Endothelial cell of umbilical vein (primary cell): ENCODE measurements at regions not wholly inside any gene's neighbourhood (a gene's known extent, or its start where the extent isn't known, plus 50 kb on each side); places are given as distances from the start of the nearest gene placed in this dataset.

ENCODE experiments used
- BruUV-seq: library from RNA; stranded (reverse); fragments of 400-500 nt; replicated peaks from 2 replicates; lab custom pipeline; 2021; lab: Mats Ljungman, UMichigan
- CTCF ChIA-PET: fragments of 300-600, 350-600 bp; sonication (Branson Sonifier 250); formaldehyde crosslinking; loops from one replicate; lab custom pipeline; 2021; ENCODE audit warnings: antibody characterized with exemption, inconsistent platforms; lab: Charles Lee
- POLR2A ChIA-PET: fragments of 300-600, 350-600 bp; sonication (Branson Sonifier 250); formaldehyde crosslinking; loops from one replicate; lab custom pipeline; 2021; ENCODE audit warnings: antibody characterized with exemption, inconsistent platforms; lab: Charles Lee
- DNase-seq: peaks from one replicate; pipeline ENCODE4 v3.0.0-alpha.2; 2011; ENCODE audit warnings: low read depth, low spot score
- FAIRE-seq: peaks from 2 replicates; lab custom pipeline; 2011; peaks lifted over from hg19 to GRCh38; lab: Jason Lieb, UNC
- H2AFZ ChIP-seq: 2 replicates; pipeline ENCODE4 v1.6.0; 2012; ENCODE audit warnings: low read depth, low read length, control low read depth, inconsistent platforms
- H3K27ac ChIP-seq: 2 replicates; pipeline ENCODE4 v1.5.1; 2011; ENCODE audit warnings: low read depth, mild to moderate bottlenecking, control low read depth, low read length, moderate library complexity; ENCODE audit not compliant: insufficient read depth
- H3K27me3 ChIP-seq, 2 experiments: 2 replicates each; pipeline versions ENCODE4 v1.6.0 to v1.6.1; 2011; ENCODE audit warnings: low read length in 2 of 2, mixed read lengths in 1 of 2; ENCODE audit not compliant: control insufficient read depth in 2 of 2, insufficient read depth in 2 of 2
- H3K36me3 ChIP-seq, 2 experiments: 2 replicates in 1 of 2; 3 replicates in 1 of 2; pipeline ENCODE4 v1.5.1; 2011; ENCODE audit warnings: low read length in 2 of 2, mild to moderate bottlenecking in 1 of 2, moderate library complexity in 1 of 2; ENCODE audit not compliant: control insufficient read depth in 2 of 2, insufficient read depth in 2 of 2; ENCODE audit errors: extremely low read depth in 1 of 2
- H3K4me1 ChIP-seq: 3 replicates; pipeline ENCODE4 v1.5.1; 2011; ENCODE audit warnings: mild to moderate bottlenecking, low read length; ENCODE audit not compliant: control insufficient read depth, insufficient read depth; ENCODE audit errors: extremely low read depth
- H3K4me2 ChIP-seq: 2 replicates; pipeline ENCODE4 v1.6.1; 2011; ENCODE audit warnings: low read length, control low read depth, mixed read lengths; ENCODE audit not compliant: insufficient read depth
- H3K4me3 ChIP-seq, 3 experiments: fragments of 200-600 bp in 1 of 3; sonication (generic), shearing (Covaris generic) in 1 of 3; replicated peaks in 1 of 3; 2 replicates each; pipeline ENCODE4 v1.5.1; 2011 to 2016; ENCODE audit warnings: control low read depth in 3 of 3, low read length in 3 of 3, mild to moderate bottlenecking in 2 of 3, inconsistent platforms in 1 of 3, low read depth in 1 of 3, moderate library complexity in 1 of 3; ENCODE audit not compliant: insufficient read depth in 1 of 3
- H3K79me2 ChIP-seq: 2 replicates; pipeline ENCODE4 v1.6.0; 2012; ENCODE audit warnings: low read length, inconsistent platforms; ENCODE audit not compliant: control insufficient read depth, insufficient read depth
- H3K9ac ChIP-seq: replicated peaks from 2 replicates; pipeline ENCODE3; 2011; ENCODE audit warnings: low read length, control low read depth; ENCODE audit not compliant: insufficient read depth; ENCODE audit errors: extremely low read depth
- H3K9me1 ChIP-seq: replicated peaks from 3 replicates; pipeline ENCODE4 v1.6.0; 2011; ENCODE audit warnings: mild to moderate bottlenecking, low read length; ENCODE audit not compliant: control insufficient read depth, insufficient read depth; ENCODE audit errors: extremely low read depth
- H3K9me3 ChIP-seq: replicated peaks from 2 replicates; pipeline ENCODE4 v1.5.1; 2012; ENCODE audit warnings: low read length, inconsistent platforms; ENCODE audit not compliant: control insufficient read depth, insufficient read depth
- H4K20me1 ChIP-seq: replicated peaks from 2 replicates; pipeline ENCODE3; 2011; ENCODE audit warnings: mild to moderate bottlenecking, low read length; ENCODE audit not compliant: control insufficient read depth, insufficient read depth; ENCODE audit errors: extremely low read depth
- CTCF ChIP-seq, 2 donors: IDR thresholded peaks; 1 replicate in 1 of 2; 2 replicates in 1 of 2; pipeline ENCODE4 v1.5.1; 2011; ENCODE audit warnings: low read length in 2 of 2, mild to moderate bottlenecking in 2 of 2, moderate library complexity in 2 of 2, control low read depth in 1 of 2, inconsistent platforms in 1 of 2, low read depth in 1 of 2; ENCODE audit not compliant: insufficient read depth in 1 of 2; ENCODE audit errors: extremely low read depth in 1 of 2
- EZH2 ChIP-seq: IDR thresholded peaks from 2 replicates; pipeline ENCODE4 v1.6.1; 2012; ENCODE audit warnings: borderline replicate concordance, low read depth, mild to moderate bottlenecking, moderate library complexity, low read length, inconsistent platforms; ENCODE audit not compliant: severe bottlenecking
- FOS ChIP-seq: IDR thresholded peaks from 2 replicates; pipeline ENCODE4 v1.6.1; 2011; ENCODE audit warnings: mild to moderate bottlenecking, low read length, moderate library complexity, borderline replicate concordance; ENCODE audit not compliant: insufficient read depth
- GATA2 ChIP-seq: IDR thresholded peaks from 2 replicates; pipeline ENCODE4 v1.7.0; 2011; ENCODE audit warnings: low read depth, mild to moderate bottlenecking, moderate library complexity, mixed read lengths, low read length; ENCODE audit not compliant: insufficient read length, insufficient read depth
- JUN ChIP-seq: IDR thresholded peaks from 2 replicates; pipeline ENCODE4 v1.6.1; 2011; ENCODE audit warnings: borderline replicate concordance, low read depth; ENCODE audit not compliant: insufficient read length, insufficient read depth
- MYC ChIP-seq: IDR thresholded peaks from one replicate; pipeline ENCODE4 v1.6.1; 2011; ENCODE audit warnings: mild to moderate bottlenecking, low read depth, low read length
- POLR2A ChIP-seq: IDR thresholded peaks from 2 replicates; pipeline ENCODE4 v1.6.1; 2012; ENCODE audit warnings: low read depth, mild to moderate bottlenecking, control low read depth, low read length
- POLR2AphosphoS5 ChIP-seq: IDR thresholded peaks from 2 replicates; pipeline ENCODE4 v1.6.1; 2012; ENCODE audit warnings: low read depth, mild to moderate bottlenecking, control low read depth, low read length, moderate library complexity; ENCODE audit not compliant: insufficient read depth
- dilution Hi-C: fragments of 300-500 bp; cut with MboI; formaldehyde crosslinking; loops from one replicate; pipeline ENCODE4 v1.15.0; 2019; ENCODE audit warnings: low sequenced_read_pairs; ENCODE audit not compliant: extremely low pct_ligation_motif_present
- intact Hi-C: fragments of 100-400 bp; cut with micrococcal nuclease; formaldehyde crosslinking; loops from one replicate; pipeline ENCODE4 v1.10.0; 2022
- TF ChIP-seq, protein P1 (sequence below): IDR thresholded peaks from 2 replicates; pipeline ENCODE4 v1.6.1; 2011; ENCODE audit not compliant: insufficient read depth, insufficient read length

- no peaks in the 10 kb centered on the region for H3K9me3 ChIP-seq
- ChIA-PET CTCF (interaction anchor here (0.8 to 1.8 kb wide), 5 partner anchors 10 to 417 kb away, joined by 3 to 5 read pairs (median 4); no protein-coding TSS in a partner anchor), POLR2A (no interaction called here)
- TF ChIP-seq POLR2AphosphoS5 (no peak), POLR2A (no peak), JUN (no peak)
- H3K4me2 ChIP-seq: no peak overlapping the region
- H3K9me1 ChIP-seq: no peaks in the 10 kb centered on the region
- H3K79me2 ChIP-seq: no peaks in the 10 kb centered on the region
- no peak overlapping the region for H3K4me3 ChIP-seq
- no peak overlapping the region for H2AFZ ChIP-seq
- intact Hi-C loops (no loop called here), dilution Hi-C loops (no loop called here)
- H3K9ac ChIP-seq: no peak overlapping the region
- no peaks in the 10 kb centered on the region for H3K4me1 ChIP-seq
- H3K27me3 ChIP-seq: no peaks in the 10 kb centered on the region
- H3K27ac ChIP-seq: no peak overlapping the region
- BruUV-seq: no TSS peak
- no peaks in the 10 kb centered on the region for H3K36me3 ChIP-seq
- H4K20me1 ChIP-seq: no peaks in the 10 kb centered on the region
- DNase-seq (no peak), FAIRE-seq (no peak)
Measured at GRCh38 chr12:93244514-93245077, 133.1 kb upstream of the NUDT4 start.

GRCh38 chr12:93245543-93245942 is 132.2 kb upstream of the NUDT4 start:
- Histone ChIP-seq H3K27me3 (no peaks in the 10 kb centered on the region), H3K9me3 (no peaks in the 10 kb centered on the region), H3K27ac (no peak overlapping the region), H2AFZ (no peak overlapping the region), H3K36me3 (no peaks in the 10 kb centered on the region), H3K9me1 (no peaks in the 10 kb centered on the region), H3K9ac (no peak overlapping the region), H3K79me2 (no peaks in the 10 kb centered on the region), H3K4me1 (no peaks in the 10 kb centered on the region), H3K4me3 (no peak overlapping the region), H3K4me2 (no peak overlapping the region), H4K20me1 (no peaks in the 10 kb centered on the region)
- ChIA-PET CTCF (no interaction called here), POLR2A (no interaction called here)
- FAIRE-seq (no peak), DNase-seq (no peak)
- dilution Hi-C loops: no loop called here
- BruUV-seq: no TSS peak
- TF ChIP-seq JUN (no peak), GATA2 (no peak), FOS (no peak), POLR2AphosphoS5 (no peak), POLR2A (no peak), CTCF (IDR thresholded peaks at IDR 0.05; ENCODE audit: extremely low read depth in 1 of 2, insufficient read depth in 1 of 2, low read depth in 1 of 2, low read length in 2 of 2) (no peak), MYC (no peak), EZH2 (no peak)
- TF ChIP-seq, protein P1, sequence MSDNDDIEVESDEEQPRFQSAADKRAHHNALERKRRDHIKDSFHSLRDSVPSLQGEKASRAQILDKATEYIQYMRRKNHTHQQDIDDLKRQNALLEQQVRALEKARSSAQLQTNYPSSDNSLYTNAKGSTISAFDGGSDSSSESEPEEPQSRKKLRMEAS: no peak
- intact Hi-C loops: no loop called here
